ENCODE measurements at regions not wholly inside any gene's neighbourhood (a gene's known extent, or its start where the extent isn't known, plus 50 kb on each side); places are given as distances from the start of the nearest gene placed in this dataset.

DNA sequence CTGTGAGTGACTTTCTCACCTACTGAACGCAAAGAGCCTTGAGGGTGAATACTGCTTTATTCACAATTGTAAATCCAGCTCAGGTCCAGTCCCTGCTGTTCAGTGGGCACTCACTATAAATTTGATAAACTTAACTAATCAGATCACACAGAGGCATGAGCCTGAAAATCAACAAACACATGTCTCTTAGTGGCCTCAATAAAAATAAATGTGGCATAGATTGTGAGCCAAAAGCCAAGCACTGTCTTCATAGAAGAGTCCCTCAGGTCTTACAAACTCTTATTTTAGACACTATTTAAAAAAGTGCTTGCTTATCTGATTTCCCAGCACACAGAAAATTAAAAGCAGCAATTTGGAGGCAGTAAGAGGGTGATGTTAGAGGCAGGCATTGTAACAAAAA, 957.7 kb downstream of the SLITRK5 start (continued):
- TF ChIP-seq RAD51 (IDR thresholded peaks at IDR 0.05; ENCODE audit: borderline replicate concordance, low read depth) (no peak), PTTG1 (tag; IDR thresholded peaks at IDR 0.05; ENCODE audit: low read depth) (no peak), ZNF41 (CRISPR knock-in tag; conservative IDR thresholded peaks at IDR 0.05) (no peak), ZNF347 (CRISPR knock-in tag; IDR thresholded peaks at IDR 0.05; ENCODE audit: low read depth) (no peak), BDP1 (IDR thresholded peaks at IDR 0.05; ENCODE audit: insufficient read depth, insufficient read length) (no peak)
- TF ChIP-seq, protein P1, sequence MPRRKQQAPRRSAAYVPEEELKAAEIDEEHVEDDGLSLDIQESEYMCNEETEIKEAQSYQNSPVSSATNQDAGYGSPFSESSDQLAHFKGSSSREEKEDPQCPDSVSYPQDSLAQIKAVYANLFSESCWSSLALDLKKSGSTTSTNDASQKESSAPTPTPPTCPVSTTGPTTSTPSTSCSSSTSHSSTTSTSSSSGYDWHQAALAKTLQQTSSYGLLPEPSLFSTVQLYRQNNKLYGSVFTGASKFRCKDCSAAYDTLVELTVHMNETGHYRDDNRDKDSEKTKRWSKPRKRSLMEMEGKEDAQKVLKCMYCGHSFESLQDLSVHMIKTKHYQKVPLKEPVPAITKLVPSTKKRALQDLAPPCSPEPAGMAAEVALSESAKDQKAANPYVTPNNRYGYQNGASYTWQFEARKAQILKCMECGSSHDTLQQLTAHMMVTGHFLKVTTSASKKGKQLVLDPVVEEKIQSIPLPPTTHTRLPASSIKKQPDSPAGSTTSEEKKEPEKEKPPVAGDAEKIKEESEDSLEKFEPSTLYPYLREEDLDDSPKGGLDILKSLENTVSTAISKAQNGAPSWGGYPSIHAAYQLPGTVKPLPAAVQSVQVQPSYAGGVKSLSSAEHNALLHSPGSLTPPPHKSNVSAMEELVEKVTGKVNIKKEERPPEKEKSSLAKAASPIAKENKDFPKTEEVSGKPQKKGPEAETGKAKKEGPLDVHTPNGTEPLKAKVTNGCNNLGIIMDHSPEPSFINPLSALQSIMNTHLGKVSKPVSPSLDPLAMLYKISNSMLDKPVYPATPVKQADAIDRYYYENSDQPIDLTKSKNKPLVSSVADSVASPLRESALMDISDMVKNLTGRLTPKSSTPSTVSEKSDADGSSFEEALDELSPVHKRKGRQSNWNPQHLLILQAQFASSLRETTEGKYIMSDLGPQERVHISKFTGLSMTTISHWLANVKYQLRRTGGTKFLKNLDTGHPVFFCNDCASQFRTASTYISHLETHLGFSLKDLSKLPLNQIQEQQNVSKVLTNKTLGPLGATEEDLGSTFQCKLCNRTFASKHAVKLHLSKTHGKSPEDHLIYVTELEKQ (CRISPR knock-in tag; IDR thresholded peaks at IDR 0.05) = no peak

DNA sequence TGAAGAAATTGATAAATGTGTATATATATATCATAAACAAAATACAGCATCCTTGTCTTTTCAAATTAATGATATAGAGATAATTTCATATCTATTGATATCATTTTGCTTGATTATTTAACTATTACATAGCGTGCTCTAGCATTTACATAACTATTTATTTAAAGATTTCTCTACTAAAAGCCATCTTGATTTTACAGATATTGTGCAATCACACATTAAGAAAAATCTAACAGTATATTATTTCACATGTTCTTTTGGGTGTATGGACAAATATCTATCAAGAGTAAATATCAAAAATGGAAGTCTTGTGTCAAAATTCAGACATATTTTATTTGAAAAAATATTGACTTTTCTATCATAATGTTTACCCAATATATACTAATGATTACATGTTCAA, 966.8 kb downstream of the SLITRK5 start:
- H2AFZ ChIP-seq (ENCODE audit: low read depth, low read length) = no peak overlapping the region
- ATAC-seq (no peak), DNase-seq (ENCODE audit: extremely low read depth in 1 of 4, low spot score in 3 of 4) (no peak), FAIRE-seq (no peak)
- H3K79me2 ChIP-seq (ENCODE audit: control insufficient read depth, insufficient read depth, low read length) = no peaks in the 10 kb centered on the region
- in situ Hi-C loops (cut with MboI) = no loop called here
- no peaks in the 10 kb centered on the region for H3K27me3 ChIP-seq (ENCODE audit: control insufficient read depth in 2 of 2, insufficient read depth in 2 of 2, low read length in 2 of 2)
- H3K9me3 ChIP-seq (replicated peaks; ENCODE audit: control insufficient read depth, insufficient read depth, low read depth, low read length) = no peaks in the 10 kb centered on the region
- H3K27ac ChIP-seq (ENCODE audit: extremely low read depth, low read depth, low read length) = no peak overlapping the region
- CTCF ChIA-PET (ENCODE audit: low intra/inter-chr PET ratio) = no interaction called here
- TF ChIP-seq CEBPG (CRISPR knock-in tag; IDR thresholded peaks at IDR 0.05) (no peak), CEBPG (tag; conservative IDR thresholded peaks at IDR 0.05 in 1 of 2, IDR thresholded peaks at IDR 0.05 in 1 of 2) (peak in 1 of 2 experiments; percentile 85; a peak in 2 of 4 replicates), CEBPB (tag; IDR thresholded peaks at IDR 0.05) (peak; percentile 52; the same call in 1 of the 2 replicates), HDAC2 (IDR thresholded peaks at IDR 0.05) (no peak)
- 0% methylated on average over 1 of the region's 1 CpG for WGBS (ENCODE audit: insufficient coverage, low coverage, missing lambda C conversion rate)
- no peaks in the 10 kb centered on the region for H3K9me1 ChIP-seq (ENCODE audit: control insufficient read depth, insufficient read depth, low read length)
- POLR2A ChIA-PET = no interaction called here
- no peak overlapping the region for H3K4me3 ChIP-seq
- no peak overlapping the region for H3K4me2 ChIP-seq (ENCODE audit: insufficient read depth, low read length)
- intact Hi-C loops (cut with micrococcal nuclease) = no loop called here
- no TSS peak for BruUV-seq (replicated peaks)
- no peak overlapping the region for H3K9ac ChIP-seq (ENCODE audit: insufficient read depth in 1 of 2, low read depth in 2 of 2, low read length in 2 of 2)
- H4K20me1 ChIP-seq (replicated peaks; ENCODE audit: control insufficient read depth, insufficient read depth, low read length) = no peaks in the 10 kb centered on the region
- no peaks in the 10 kb centered on the region for H3K4me1 ChIP-seq (replicated peaks in 1 of 2; ENCODE audit: control insufficient read depth in 2 of 2, insufficient read depth in 2 of 2, low read length in 2 of 2)
- H3K36me3 ChIP-seq (ENCODE audit: control insufficient read depth, insufficient read depth, low read length) = no peaks in the 10 kb centered on the region

Measured in K562 (cell line).